ENCODE measurements at regions not wholly inside any gene's neighbourhood (a gene's known extent, or its start where the extent isn't known, plus 50 kb on each side); places are given as distances from the start of the nearest gene placed in this dataset.

DNA sequence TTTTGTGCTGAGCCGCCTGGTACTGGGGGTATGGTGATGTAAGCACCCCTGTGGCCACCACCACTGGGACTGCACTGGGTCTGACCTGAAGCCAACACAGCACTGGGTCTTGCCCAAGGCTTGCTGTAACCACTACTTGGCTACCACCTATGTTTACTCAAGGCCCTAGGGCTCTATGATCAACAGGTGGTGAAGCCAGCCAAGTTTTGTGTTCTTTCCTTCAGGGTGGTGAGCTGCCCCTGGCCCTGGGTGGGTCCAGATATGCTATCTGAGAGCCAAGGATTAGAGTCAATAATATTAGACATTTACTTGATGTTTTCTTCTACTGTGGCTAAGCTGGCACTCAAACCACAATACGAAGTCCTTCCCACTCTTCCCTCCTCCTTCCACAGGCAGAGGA is 55.1 kb upstream of the PAGE4 start:
- TF ChIP-seq, protein P1, sequence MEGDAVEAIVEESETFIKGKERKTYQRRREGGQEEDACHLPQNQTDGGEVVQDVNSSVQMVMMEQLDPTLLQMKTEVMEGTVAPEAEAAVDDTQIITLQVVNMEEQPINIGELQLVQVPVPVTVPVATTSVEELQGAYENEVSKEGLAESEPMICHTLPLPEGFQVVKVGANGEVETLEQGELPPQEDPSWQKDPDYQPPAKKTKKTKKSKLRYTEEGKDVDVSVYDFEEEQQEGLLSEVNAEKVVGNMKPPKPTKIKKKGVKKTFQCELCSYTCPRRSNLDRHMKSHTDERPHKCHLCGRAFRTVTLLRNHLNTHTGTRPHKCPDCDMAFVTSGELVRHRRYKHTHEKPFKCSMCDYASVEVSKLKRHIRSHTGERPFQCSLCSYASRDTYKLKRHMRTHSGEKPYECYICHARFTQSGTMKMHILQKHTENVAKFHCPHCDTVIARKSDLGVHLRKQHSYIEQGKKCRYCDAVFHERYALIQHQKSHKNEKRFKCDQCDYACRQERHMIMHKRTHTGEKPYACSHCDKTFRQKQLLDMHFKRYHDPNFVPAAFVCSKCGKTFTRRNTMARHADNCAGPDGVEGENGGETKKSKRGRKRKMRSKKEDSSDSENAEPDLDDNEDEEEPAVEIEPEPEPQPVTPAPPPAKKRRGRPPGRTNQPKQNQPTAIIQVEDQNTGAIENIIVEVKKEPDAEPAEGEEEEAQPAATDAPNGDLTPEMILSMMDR (IDR thresholded peaks at IDR 0.05): no peak

DNA sequence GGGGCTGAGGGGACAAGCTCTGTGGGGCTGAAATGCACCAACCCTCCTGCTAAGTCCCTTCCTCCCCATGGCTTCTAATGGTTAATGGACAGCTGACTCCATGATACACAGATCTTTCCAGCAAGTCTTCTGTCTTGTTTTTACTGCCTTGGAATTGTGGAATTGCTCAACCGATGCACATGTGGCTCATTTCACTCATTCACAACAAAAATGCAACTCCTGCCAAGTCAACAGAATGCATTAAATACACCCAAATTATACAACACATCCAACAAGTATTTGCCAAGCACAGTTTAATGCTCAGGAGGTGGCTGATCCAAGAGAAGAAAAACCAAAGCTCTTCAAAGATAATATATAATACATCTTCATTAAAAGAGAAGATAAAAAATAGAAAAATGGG is 61.9 kb upstream of the PAGE4 start:
- TF ChIP-seq, protein P1 (IDR thresholded peaks at IDR 0.05): no peak

DNA sequence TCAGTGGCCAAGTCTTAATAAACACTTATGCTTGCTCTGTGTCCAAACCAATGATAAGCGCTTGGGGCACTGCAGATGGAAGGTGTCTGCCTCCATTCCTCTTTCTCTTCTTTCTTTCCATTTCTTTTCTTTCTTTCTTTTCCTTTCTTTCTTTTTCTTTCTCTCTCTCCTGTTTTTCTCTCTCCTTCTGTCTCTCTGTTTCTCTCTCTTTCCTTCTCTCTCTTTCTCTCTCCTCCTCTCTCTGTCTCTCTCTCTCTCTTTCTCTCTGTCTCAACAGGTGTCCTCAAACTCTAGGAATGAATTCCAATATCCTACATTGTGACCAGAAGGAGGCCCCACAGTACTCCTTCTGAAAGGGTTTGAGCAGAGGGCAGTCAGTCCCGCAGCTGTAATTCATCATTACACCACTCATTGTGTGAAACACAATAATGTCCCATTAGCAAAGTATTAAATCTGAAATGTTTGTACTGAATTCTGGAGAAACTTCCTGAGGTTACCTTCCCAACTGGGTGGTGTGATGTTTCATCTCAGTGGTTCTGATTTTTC is 66.5 kb upstream of the PAGE1 start:
- TF ChIP-seq, protein P1 (IDR thresholded peaks at IDR 0.05): no peak

DNA sequence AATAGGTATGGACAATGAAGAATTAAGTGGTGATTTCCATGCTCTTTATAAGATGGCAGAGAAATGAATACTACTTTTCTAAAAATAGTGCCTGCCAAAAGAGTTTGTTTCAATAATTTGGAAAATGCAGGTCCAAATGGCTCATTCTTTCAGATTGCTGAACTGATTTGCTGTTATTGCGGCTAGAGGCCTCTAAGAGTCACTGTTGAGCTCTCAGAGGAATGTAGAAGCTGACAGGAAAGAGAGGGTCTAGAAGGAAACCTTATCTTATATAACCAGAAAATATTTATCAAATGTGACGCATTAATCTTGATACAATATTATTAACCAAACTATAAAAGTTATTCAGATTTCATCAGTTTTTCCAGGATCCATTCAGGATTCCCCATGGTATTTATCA is 65.7 kb upstream of the PAGE1 start:
- TF ChIP-seq, protein P1 (IDR thresholded peaks at IDR 0.05): peak; percentile 58

DNA sequence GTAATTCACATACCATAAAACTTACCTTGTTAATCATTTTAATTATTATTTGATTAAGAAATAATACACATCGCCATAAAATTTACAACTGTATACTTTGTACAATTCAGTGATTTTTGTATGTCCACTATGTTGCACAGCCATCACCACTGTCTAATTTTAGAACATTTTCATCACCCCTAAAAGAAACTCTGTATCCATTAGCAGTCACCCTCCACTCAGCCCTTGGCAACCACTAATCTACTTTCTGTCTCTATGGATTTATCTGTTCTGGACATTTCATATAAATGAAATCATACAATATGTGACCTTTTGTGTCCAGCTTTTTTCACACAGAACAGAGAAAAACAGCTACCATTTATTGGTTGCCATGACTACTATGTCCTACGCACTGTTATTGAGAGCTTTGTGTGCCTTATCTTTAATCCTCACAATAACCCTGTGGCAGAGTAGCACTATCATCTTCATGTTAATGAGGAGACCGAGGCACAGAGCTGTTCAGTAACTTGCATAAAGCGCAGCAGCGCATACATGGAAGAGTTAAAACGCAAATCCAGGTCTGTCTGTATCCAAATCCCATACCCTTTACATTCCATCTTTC is 64.6 kb upstream of the PAGE1 start:
- TF ChIP-seq, protein P1 (IDR thresholded peaks at IDR 0.05): no peak

DNA sequence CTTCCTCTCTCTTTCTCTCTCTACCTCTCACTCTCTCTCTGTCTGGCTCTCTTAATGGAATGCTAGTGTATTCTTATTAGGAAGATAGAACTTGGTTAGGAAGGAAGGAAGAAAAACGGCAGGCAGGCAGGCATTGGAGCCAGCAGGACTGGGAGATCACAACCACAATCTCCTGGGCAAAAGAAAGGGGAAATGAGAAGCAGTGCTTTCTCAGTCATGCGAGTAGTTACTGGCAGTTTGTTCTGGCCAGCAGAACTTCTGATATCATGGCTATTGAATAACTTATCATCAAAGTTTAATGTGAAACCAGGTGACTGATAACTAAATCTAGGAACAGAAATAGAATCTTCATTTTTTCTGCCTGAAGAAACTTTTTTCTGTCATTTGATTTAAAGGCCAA is 60.9 kb upstream of the PAGE1 start:
- TF ChIP-seq, protein P1 (IDR thresholded peaks at IDR 0.05): no peak

DNA sequence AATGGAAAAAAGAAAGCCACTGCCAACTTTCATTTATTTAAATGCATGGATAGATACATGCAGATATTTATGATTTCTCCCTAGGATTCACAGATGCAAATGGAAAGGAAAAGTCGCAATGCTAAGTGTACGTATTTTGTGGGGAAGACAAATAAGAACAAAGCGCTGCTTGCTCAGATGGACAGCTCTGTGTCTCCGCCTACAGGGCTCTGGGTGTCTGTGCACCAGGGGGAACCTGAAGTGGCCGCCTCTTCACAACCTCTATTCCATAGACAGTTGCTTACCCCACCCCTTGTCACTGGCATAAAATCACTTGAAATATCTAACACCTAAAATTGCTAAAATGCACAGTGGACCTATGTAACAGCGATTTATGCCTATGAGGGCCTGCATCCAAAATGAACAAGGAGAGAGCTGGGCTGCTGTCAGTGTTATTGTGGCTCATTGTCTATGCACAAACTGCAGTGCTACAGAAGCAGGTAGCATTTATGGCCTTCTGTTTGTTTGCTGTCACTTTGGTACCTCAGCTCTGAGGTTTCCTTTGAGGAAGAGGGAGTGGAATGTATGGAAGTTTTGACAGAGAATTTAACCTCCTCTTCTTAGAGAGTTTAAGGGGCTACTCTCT is 58.6 kb upstream of the PAGE1 start:
- TF ChIP-seq, protein P1 (IDR thresholded peaks at IDR 0.05): peak; percentile 71

Measured in LNCAP (cell line).